H1 (cell line): ENCODE measurements at regions not wholly inside any gene's neighbourhood (a gene's known extent, or its start where the extent isn't known, plus 50 kb on each side); places are given as distances from the start of the nearest gene placed in this dataset.

Source experiments
- EP300 ChIP-seq, 2 experiments: IDR thresholded peaks; 1 replicate in 1 of 2; 2 replicates in 1 of 2; pipeline ENCODE4 v1.6.1; 2011 to 2012; ENCODE audit warnings: low read depth in 2 of 2, low read length in 2 of 2, mild to moderate bottlenecking in 2 of 2, borderline replicate concordance in 1 of 2, inconsistent platforms in 1 of 2, moderate library complexity in 1 of 2
- SUZ12 ChIP-seq: fragments of 200-600 bp; sonication (generic); IDR thresholded peaks from 2 replicates; pipeline ENCODE4 v1.6.1; 2012; ENCODE audit warnings: mild to moderate bottlenecking, inconsistent platforms, low read length, moderate library complexity, mixed read lengths

- TF ChIP-seq EP300 (IDR thresholded peaks at IDR 0.05; ENCODE audit: borderline replicate concordance in 1 of 2, low read depth in 2 of 2, low read length in 2 of 2) (no peak), SUZ12 (no peak)
Measured at GRCh38 chr4:83837614-83838308, 301.9 kb downstream of the GPAT3 start (continued).
